Mammary epithelial cell (primary cell): ENCODE measurements at regions not wholly inside any gene's neighbourhood (a gene's known extent, or its start where the extent isn't known, plus 50 kb on each side); places are given as distances from the start of the nearest gene placed in this dataset.

Experiments used
- EZH2 ChIP-seq: IDR thresholded peaks from 2 replicates; pipeline ENCODE4 v1.6.1; 2012; ENCODE audit warnings: low read length, inconsistent platforms, borderline replicate concordance
- TF ChIP-seq, protein P1 (sequence below), 2 donors: IDR thresholded peaks in 1 of 2; conservative IDR thresholded peaks in 1 of 2; 2 replicates each; pipeline ENCODE4 v1.5.1; 2011 to 2012; ENCODE audit warnings: inconsistent platforms in 2 of 2, low read length in 2 of 2, mild to moderate bottlenecking in 2 of 2, control low read depth in 1 of 2, low read depth in 1 of 2; ENCODE audit not compliant: insufficient read depth in 1 of 2; ENCODE audit errors: extremely low read depth in 1 of 2

DNA sequence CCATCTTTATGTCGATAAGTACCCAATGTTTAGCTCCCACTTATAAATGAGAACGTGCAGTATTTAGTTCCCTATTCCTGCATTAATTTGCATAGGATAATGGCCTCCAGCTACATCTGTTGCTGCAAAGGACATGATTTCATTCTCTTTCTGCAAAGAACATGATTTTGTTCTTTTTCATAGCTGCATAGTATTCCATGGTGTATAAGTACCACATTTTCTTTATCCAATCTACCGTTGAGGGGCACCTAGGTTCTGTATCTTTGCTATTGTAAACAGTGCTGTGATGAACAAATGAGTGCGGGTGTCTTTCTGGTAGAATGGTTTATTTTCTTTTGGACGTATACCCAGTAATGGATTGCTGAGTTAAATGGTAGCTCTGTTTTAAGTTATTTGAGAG lies 63.0 kb downstream of the HLX start:
- TF ChIP-seq, protein P1, sequence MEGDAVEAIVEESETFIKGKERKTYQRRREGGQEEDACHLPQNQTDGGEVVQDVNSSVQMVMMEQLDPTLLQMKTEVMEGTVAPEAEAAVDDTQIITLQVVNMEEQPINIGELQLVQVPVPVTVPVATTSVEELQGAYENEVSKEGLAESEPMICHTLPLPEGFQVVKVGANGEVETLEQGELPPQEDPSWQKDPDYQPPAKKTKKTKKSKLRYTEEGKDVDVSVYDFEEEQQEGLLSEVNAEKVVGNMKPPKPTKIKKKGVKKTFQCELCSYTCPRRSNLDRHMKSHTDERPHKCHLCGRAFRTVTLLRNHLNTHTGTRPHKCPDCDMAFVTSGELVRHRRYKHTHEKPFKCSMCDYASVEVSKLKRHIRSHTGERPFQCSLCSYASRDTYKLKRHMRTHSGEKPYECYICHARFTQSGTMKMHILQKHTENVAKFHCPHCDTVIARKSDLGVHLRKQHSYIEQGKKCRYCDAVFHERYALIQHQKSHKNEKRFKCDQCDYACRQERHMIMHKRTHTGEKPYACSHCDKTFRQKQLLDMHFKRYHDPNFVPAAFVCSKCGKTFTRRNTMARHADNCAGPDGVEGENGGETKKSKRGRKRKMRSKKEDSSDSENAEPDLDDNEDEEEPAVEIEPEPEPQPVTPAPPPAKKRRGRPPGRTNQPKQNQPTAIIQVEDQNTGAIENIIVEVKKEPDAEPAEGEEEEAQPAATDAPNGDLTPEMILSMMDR (conservative IDR thresholded peaks at IDR 0.05 in 1 of 2, IDR thresholded peaks at IDR 0.05 in 1 of 2; ENCODE audit: extremely low read depth in 1 of 2, insufficient read depth in 1 of 2, low read depth in 1 of 2, low read length in 2 of 2), result no peak
- TF ChIP-seq EZH2, result no peak
